Natural killer cell (primary cell): ENCODE measurements at regions not wholly inside any gene's neighbourhood (a gene's known extent, or its start where the extent isn't known, plus 50 kb on each side); places are given as distances from the start of the nearest gene placed in this dataset.

Experiments
- ATAC-seq, 3 donors: fragments of 150-1000 bp in 2 of 3; fragments of 200-7000 bp in 1 of 3; cut with Tn5 transposase; 1 replicate in 1 of 3; 2 replicates in 2 of 3; pipeline ENCODE4 v1.10.0; 2021; ENCODE audit warnings: mild to moderate bottlenecking in 2 of 3, moderate library complexity in 2 of 3
- DNase-seq, 2 donors: peaks; one replicate each; pipeline versions ENCODE4 v3.0.0 to v3.0.0-alpha.2; 2013 to 2021; ENCODE audit warnings: mixed read lengths in 1 of 2
- H3K27ac ChIP-seq: one replicate; pipeline ENCODE4 v1.5.1; 2013; ENCODE audit warnings: mild to moderate bottlenecking, low read length
- H3K27me3 ChIP-seq: one replicate; pipeline ENCODE4 v1.6.1; 2013; ENCODE audit warnings: low read length; ENCODE audit not compliant: control insufficient read depth, insufficient read depth
- H3K36me3 ChIP-seq: one replicate; pipeline ENCODE4 v1.6.1; 2013; ENCODE audit warnings: low read length; ENCODE audit not compliant: control insufficient read depth, insufficient read depth
- H3K4me1 ChIP-seq: one replicate; pipeline ENCODE4 v1.6.1; 2013; ENCODE audit warnings: low read length; ENCODE audit not compliant: control insufficient read depth, insufficient read depth
- H3K4me3 ChIP-seq: one replicate; pipeline ENCODE4 v1.5.1; 2013; ENCODE audit warnings: low read length
- H3K9me3 ChIP-seq: one replicate; pipeline ENCODE4 v1.6.1; 2013; ENCODE audit warnings: low read length; ENCODE audit not compliant: control insufficient read depth, insufficient read depth
- H3K27ac Mint-ChIP-seq, 2 donors: one replicate each; pipeline ENCODE4 v1.8.0; 2022; ENCODE audit warnings: mild to moderate bottlenecking in 2 of 2, mixed read lengths in 2 of 2, moderate library complexity in 1 of 2
- H3K27me3 Mint-ChIP-seq, 2 donors: one replicate each; pipeline ENCODE4 v1.8.0; 2022; ENCODE audit warnings: low read depth in 2 of 2, mixed read lengths in 2 of 2
- H3K36me3 Mint-ChIP-seq: one replicate; pipeline ENCODE4 v1.8.0; 2022; ENCODE audit warnings: mixed read lengths
- H3K4me1 Mint-ChIP-seq, 2 donors: one replicate each; pipeline ENCODE4 v1.8.0; 2022; ENCODE audit warnings: mixed read lengths in 2 of 2
- H3K4me3 Mint-ChIP-seq: one replicate; pipeline ENCODE4 v1.8.0; 2022; ENCODE audit warnings: mild to moderate bottlenecking, moderate library complexity, mixed read lengths
- H3K9me3 Mint-ChIP-seq, 2 donors: one replicate each; pipeline ENCODE4 v1.8.0; 2022; ENCODE audit warnings: mixed read lengths in 2 of 2
- CTCF ChIP-seq: fragments of 200-600 bp; IDR thresholded peaks from one replicate; pipeline ENCODE4 v1.8.0; 2022; ENCODE audit warnings: antibody characterized with exemption
- WGBS: methylation state at CpG from one replicate; pipeline ENCODE4 v1.1.7; 2013; ENCODE audit warnings: missing lambda C conversion rate; ENCODE audit not compliant: insufficient coverage; 5-methylcytosine and 5-hydroxymethylcytosine counted together
- intact Hi-C: fragments of 100-400 bp; cut with micrococcal nuclease; formaldehyde crosslinking; loops from one replicate; pipeline ENCODE4 v1.14.2; 2022

- Mint-ChIP-seq H3K36me3 (no peaks in the 10 kb centered on the region), H3K4me1 (no peaks in the 10 kb centered on the region), H3K9me3 (no peaks in the 10 kb centered on the region), H3K27me3 (peaks cover 15 to 19% of the 10 kb centered on the region in 2 donors), H3K27ac (no peak overlapping the region), H3K4me3 (no peak overlapping the region)
- intact Hi-C loops: no loop called here
- H3K27me3 ChIP-seq: peaks cover 4% of the 10 kb centered on the region
- no peaks in the 10 kb centered on the region for H3K36me3 ChIP-seq
- H3K9me3 ChIP-seq: no peaks in the 10 kb centered on the region
- ATAC-seq (no peak), DNase-seq (no peak)
- H3K4me1 ChIP-seq: no peaks in the 10 kb centered on the region
- H3K4me3 ChIP-seq: no peak overlapping the region
- no peak overlapping the region for H3K27ac ChIP-seq
- no peak for TF ChIP-seq CTCF
- 68% methylated on average over 4 of the region's 4 CpGs for WGBS
These were observed 79.0 kb upstream of the NFE2L3 start for GRCh38 chr7:26073041-26073440.

- Mint-ChIP-seq H3K4me3 (no peak overlapping the region), H3K36me3 (no peaks in the 10 kb centered on the region), H3K27me3 (peaks cover 22 to 37% of the 10 kb centered on the region in 2 donors), H3K9me3 (no peaks in the 10 kb centered on the region), H3K4me1 (no peaks in the 10 kb centered on the region), H3K27ac (no peak overlapping the region)
- intact Hi-C loops: loop anchor here (5.0 kb wide), 1 partner anchor 292 kb away; no protein-coding TSS in a partner anchor
- no peak for ATAC-seq
- H3K9me3 ChIP-seq: no peaks in the 10 kb centered on the region
- no peak for TF ChIP-seq CTCF
- no peaks in the 10 kb centered on the region for H3K36me3 ChIP-seq
- peaks cover 4% of the 10 kb centered on the region for H3K4me1 ChIP-seq
- no peak overlapping the region for H3K4me3 ChIP-seq
- H3K27ac ChIP-seq: no peak overlapping the region
- no peak for DNase-seq
- peaks cover 8% of the 10 kb centered on the region for H3K27me3 ChIP-seq
- 83% methylated on average over 4 of the region's 4 CpGs for WGBS
These were observed 77.1 kb upstream of the NFE2L3 start for GRCh38 chr7:26074919-26075318.

GRCh38 chr7:26076691-26077090 lies 75.3 kb upstream of the NFE2L3 start:
- Mint-ChIP-seq H3K36me3 (no peaks in the 10 kb centered on the region), H3K4me3 (no peak overlapping the region), H3K4me1 (no peaks in the 10 kb centered on the region), H3K27me3 (peaks cover 34 to 51% of the 10 kb centered on the region in 2 donors), H3K27ac (no peak overlapping the region), H3K9me3 (no peaks in the 10 kb centered on the region)
- peaks cover 8% of the 10 kb centered on the region for H3K27me3 ChIP-seq
- no peak for TF ChIP-seq CTCF
- 85% methylated on average over 6 of the region's 6 CpGs for WGBS
- no peak overlapping the region for H3K27ac ChIP-seq
- H3K9me3 ChIP-seq: no peaks in the 10 kb centered on the region
- DNase-seq (no peak), ATAC-seq (no peak)
- intact Hi-C loops: loop anchor here (5.0 kb wide), 1 partner anchor 291 kb away; no protein-coding TSS in a partner anchor
- H3K36me3 ChIP-seq: no peaks in the 10 kb centered on the region
- peaks cover 4% of the 10 kb centered on the region for H3K4me1 ChIP-seq
- no peak overlapping the region for H3K4me3 ChIP-seq
